Sciatic nerve (tissue), 2 donors: ENCODE measurements at regions not wholly inside any gene's neighbourhood (a gene's known extent, or its start where the extent isn't known, plus 50 kb on each side); places are given as distances from the start of the nearest gene placed in this dataset.

Source experiments
- ATAC-seq: fragments of 200-7000 bp; cut with Tn5 transposase; one replicate; pipeline ENCODE4 v1.9.1; 2020; ENCODE audit warnings: mild to moderate bottlenecking, moderate library complexity
- DNase-seq: peaks from one replicate; pipeline ENCODE4 v3.0.0-alpha.2; 2020; ENCODE audit warnings: low spot score
- intact Hi-C: fragments of 100-400 bp; cut with DNase I; formaldehyde crosslinking; loops from one replicate; pipeline ENCODE4 v1.14.2; 2022
- donor health status: DM: no; HTN: no; CAD: no.
- donor health status: DM: no; HTN: no; CAD: no.

GRCh38 chr14:81805785-81806184, 272.1 kb upstream of the SEL1L start:
- intact Hi-C loops, result no loop called here
- DNase-seq (no peak), ATAC-seq (no peak)

- intact Hi-C loops, result no loop called here
- DNase-seq, result no peak
- ATAC-seq, result no peak
Observed at GRCh38 chr14:81811705-81812269, 278.1 kb upstream of the SEL1L start.

GRCh38 chr14:81818271-81818670, 284.6 kb upstream of the SEL1L start:
- intact Hi-C loops, result no loop called here
- no peak for ATAC-seq
- no peak for DNase-seq

- DNase-seq (no peak), ATAC-seq (no peak)
- intact Hi-C loops, result no loop called here
Observed at GRCh38 chr14:81819344-81819743, 285.7 kb upstream of the SEL1L start.

GRCh38 chr14:81819910-81820309, 286.3 kb upstream of the SEL1L start:
- DNase-seq (no peak), ATAC-seq (no peak)
- intact Hi-C loops, result no loop called here

- no peak for ATAC-seq
- no peak for DNase-seq
- intact Hi-C loops, result no loop called here
Observed at GRCh38 chr14:81826081-81826480, 292.4 kb upstream of the SEL1L start.

GRCh38 chr14:81829447-81829846, 295.8 kb upstream of the SEL1L start:
- intact Hi-C loops, result no loop called here
- DNase-seq (no peak), ATAC-seq (no peak)

GRCh38 chr14:81831128-81831820, 297.6 kb upstream of the SEL1L start:
- ATAC-seq (peak; percentile 96), DNase-seq (peak; percentile 58)
- intact Hi-C loops, result no loop called here

- intact Hi-C loops, result no loop called here
Observed at GRCh38 chr14:81834308-81834707, 300.7 kb upstream of the SEL1L start.

GRCh38 chr14:81837304-81837703, 303.7 kb upstream of the SEL1L start:
- intact Hi-C loops, result no loop called here
- no peak for ATAC-seq
- no peak for DNase-seq

More at GRCh38 chr14:81834308-81834707, 300.7 kb upstream of the SEL1L start:
- DNase-seq, result no peak
- no peak for ATAC-seq

- ATAC-seq (no peak), DNase-seq (no peak)
- intact Hi-C loops, result no loop called here
Observed at GRCh38 chr14:81839056-81839455, 305.4 kb upstream of the SEL1L start.

- intact Hi-C loops, result no loop called here
- ATAC-seq (no peak), DNase-seq (no peak)
Observed at GRCh38 chr14:81841346-81841745, 307.7 kb upstream of the SEL1L start.

GRCh38 chr14:81849714-81850113, 316.1 kb upstream of the SEL1L start:
- intact Hi-C loops, result no loop called here
- ATAC-seq, result no peak
- DNase-seq, result no peak

GRCh38 chr14:81855007-81855406, 321.4 kb upstream of the SEL1L start:
- ATAC-seq, result no peak
- intact Hi-C loops, result no loop called here
- DNase-seq, result no peak

- intact Hi-C loops, result no loop called here
- DNase-seq (no peak), ATAC-seq (peak; percentile 65)
Observed at GRCh38 chr14:81859046-81859445, 325.4 kb upstream of the SEL1L start.

GRCh38 chr14:81868172-81868571, 334.5 kb upstream of the SEL1L start:
- ATAC-seq (no peak), DNase-seq (no peak)
- intact Hi-C loops, result no loop called here

GRCh38 chr14:81871706-81872105, 338.1 kb upstream of the SEL1L start:
- no peak for DNase-seq
- ATAC-seq, result no peak
- intact Hi-C loops, result no loop called here

- no peak for DNase-seq
- no peak for ATAC-seq
- intact Hi-C loops, result no loop called here
Observed at GRCh38 chr14:81884382-81884781, 350.7 kb upstream of the SEL1L start.

GRCh38 chr14:81886588-81886987, 352.9 kb upstream of the SEL1L start:
- ATAC-seq, result no peak

GRCh38 chr14:81889529-81889928, 355.9 kb upstream of the SEL1L start:
- ATAC-seq (peak; percentile 41), DNase-seq (no peak)
- intact Hi-C loops, result no loop called here

More at GRCh38 chr14:81886588-81886987, 352.9 kb upstream of the SEL1L start:
- DNase-seq, result no peak
- intact Hi-C loops, result no loop called here

GRCh38 chr14:81890020-81890419, 356.4 kb upstream of the SEL1L start:
- intact Hi-C loops, result no loop called here
- DNase-seq (no peak), ATAC-seq (peak; percentile 78)
